Renal cortex interstitium (tissue), 11 donors: ENCODE measurements at regions not wholly inside any gene's neighbourhood (a gene's known extent, or its start where the extent isn't known, plus 50 kb on each side); places are given as distances from the start of the nearest gene placed in this dataset.
A peak's percentile ranks its signal among the peaks of the same experiment; 100 is the strongest.

ENCODE experiments used
- DNase-seq, 11 donors: peaks; one replicate each; pipeline ENCODE4 v3.0.0-alpha.2; 2013; ENCODE audit warnings: low read depth in 9 of 11, low spot score in 4 of 11; ENCODE audit errors: extremely low read depth in 1 of 11

- no peak for DNase-seq
Observed at GRCh38 chrX:43002526-43003203, 224.7 kb upstream of the PPP1R2C start.

- no peak for DNase-seq
Observed at GRCh38 chrX:43003204-43003565, 225.2 kb upstream of the PPP1R2C start.

- DNase-seq, result no peak
Observed at GRCh38 chrX:43003939-43004338, 226.0 kb upstream of the PPP1R2C start.

- DNase-seq, result no peak
Observed at GRCh38 chrX:43005561-43005960, 227.6 kb upstream of the PPP1R2C start.

GRCh38 chrX:43008356-43008755 lies 230.4 kb upstream of the PPP1R2C start:
- no peak for DNase-seq

GRCh38 chrX:43016021-43016420 lies 238.1 kb upstream of the PPP1R2C start:
- DNase-seq, result peak in 1 of 11 donors; percentile 6

GRCh38 chrX:43018031-43018430 lies 240.1 kb upstream of the PPP1R2C start:
- DNase-seq, result no peak

- no peak for DNase-seq
Observed at GRCh38 chrX:43019021-43019420, 241.1 kb upstream of the PPP1R2C start.

- no peak for DNase-seq
Observed at GRCh38 chrX:43025806-43026315, 247.9 kb upstream of the PPP1R2C start.

- DNase-seq, result no peak
Observed at GRCh38 chrX:43064096-43064495, 286.1 kb upstream of the PPP1R2C start.

GRCh38 chrX:43065978-43066377 lies 288.0 kb upstream of the PPP1R2C start:
- DNase-seq, result no peak

- no peak for DNase-seq
Observed at GRCh38 chrX:43068639-43069038, 290.7 kb upstream of the PPP1R2C start.

GRCh38 chrX:43083016-43083415 lies 305.1 kb upstream of the PPP1R2C start:
- no peak for DNase-seq

- no peak for DNase-seq
Observed at GRCh38 chrX:43087830-43088229, 309.9 kb upstream of the PPP1R2C start.

GRCh38 chrX:43096830-43097229 lies 318.9 kb upstream of the PPP1R2C start:
- no peak for DNase-seq

GRCh38 chrX:43106009-43106408 lies 328.0 kb upstream of the PPP1R2C start:
- no peak for DNase-seq

GRCh38 chrX:43108828-43109227 lies 330.9 kb upstream of the PPP1R2C start:
- no peak for DNase-seq

GRCh38 chrX:43121637-43122036 lies 343.7 kb upstream of the PPP1R2C start:
- no peak for DNase-seq

- DNase-seq, result no peak
Observed at GRCh38 chrX:43139645-43140044, 361.7 kb upstream of the PPP1R2C start.

GRCh38 chrX:43140582-43140981 lies 362.6 kb upstream of the PPP1R2C start:
- no peak for DNase-seq

GRCh38 chrX:43141885-43142284 lies 363.9 kb upstream of the PPP1R2C start:
- DNase-seq, result no peak
